BE2C (cell line): ENCODE measurements at regions not wholly inside any gene's neighbourhood (a gene's known extent, or its start where the extent isn't known, plus 50 kb on each side); places are given as distances from the start of the nearest gene placed in this dataset.
A peak's percentile ranks its signal among the peaks of the same experiment; 100 is the strongest.

Source experiments
- DNase-seq: peaks from one replicate; pipeline ENCODE4 v3.0.0-alpha.2; 2020
- H3K27me3 ChIP-seq: fragments of 250-450 bp; sonication (Bioruptor Pico); 2 replicates; pipeline ENCODE4 v1.5.1; 2020; ENCODE audit warnings: mild to moderate bottlenecking
- H3K36me3 ChIP-seq: fragments of 250-450 bp; sonication (Bioruptor Pico); 2 replicates; pipeline ENCODE4 v1.5.1; 2020; ENCODE audit warnings: mild to moderate bottlenecking
- H3K4me1 ChIP-seq: fragments of 250-450 bp; sonication (Bioruptor Pico); 2 replicates; pipeline ENCODE4 v1.5.1; 2020
- H3K4me3 ChIP-seq: 2 replicates; pipeline ENCODE4 v1.5.1; 2011; ENCODE audit warnings: low read depth, low read length
- H3K9me3 ChIP-seq: fragments of 250-450 bp; sonication (Bioruptor Pico); 2 replicates; pipeline ENCODE4 v1.5.1; 2020
- TF ChIP-seq, protein P1 (sequence below): IDR thresholded peaks from 2 replicates; pipeline ENCODE4 v1.5.1; 2012; ENCODE audit warnings: mild to moderate bottlenecking, low read depth, low read length

DNA sequence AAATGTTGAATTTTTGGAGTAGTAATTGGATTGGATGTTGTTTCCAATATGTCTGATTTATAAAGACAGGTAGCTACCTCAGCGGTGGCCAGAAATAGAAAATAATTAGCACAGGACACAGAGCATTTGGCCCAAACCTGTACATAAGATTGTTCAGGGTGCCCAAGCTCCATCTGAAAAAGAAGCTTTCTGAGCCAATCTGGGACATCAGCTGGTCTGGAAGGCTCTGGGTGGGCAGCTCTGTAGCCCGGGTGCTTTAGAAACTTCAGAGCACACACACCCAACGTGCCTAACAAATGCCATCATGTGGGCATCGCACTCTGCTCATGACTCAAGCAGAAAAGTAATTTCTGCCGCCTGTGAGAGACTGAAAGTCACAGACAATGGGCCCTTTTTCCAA is 460.7 kb downstream of the ICE1 start:
- no peak overlapping the region for H3K4me3 ChIP-seq
- H3K4me1 ChIP-seq: no peaks in the 10 kb centered on the region; the same call in 1 of the 2 replicates
- no peaks in the 10 kb centered on the region for H3K36me3 ChIP-seq
- no peaks in the 10 kb centered on the region for H3K27me3 ChIP-seq
- no peaks in the 10 kb centered on the region for H3K9me3 ChIP-seq
- DNase-seq: no peak
- TF ChIP-seq, protein P1, sequence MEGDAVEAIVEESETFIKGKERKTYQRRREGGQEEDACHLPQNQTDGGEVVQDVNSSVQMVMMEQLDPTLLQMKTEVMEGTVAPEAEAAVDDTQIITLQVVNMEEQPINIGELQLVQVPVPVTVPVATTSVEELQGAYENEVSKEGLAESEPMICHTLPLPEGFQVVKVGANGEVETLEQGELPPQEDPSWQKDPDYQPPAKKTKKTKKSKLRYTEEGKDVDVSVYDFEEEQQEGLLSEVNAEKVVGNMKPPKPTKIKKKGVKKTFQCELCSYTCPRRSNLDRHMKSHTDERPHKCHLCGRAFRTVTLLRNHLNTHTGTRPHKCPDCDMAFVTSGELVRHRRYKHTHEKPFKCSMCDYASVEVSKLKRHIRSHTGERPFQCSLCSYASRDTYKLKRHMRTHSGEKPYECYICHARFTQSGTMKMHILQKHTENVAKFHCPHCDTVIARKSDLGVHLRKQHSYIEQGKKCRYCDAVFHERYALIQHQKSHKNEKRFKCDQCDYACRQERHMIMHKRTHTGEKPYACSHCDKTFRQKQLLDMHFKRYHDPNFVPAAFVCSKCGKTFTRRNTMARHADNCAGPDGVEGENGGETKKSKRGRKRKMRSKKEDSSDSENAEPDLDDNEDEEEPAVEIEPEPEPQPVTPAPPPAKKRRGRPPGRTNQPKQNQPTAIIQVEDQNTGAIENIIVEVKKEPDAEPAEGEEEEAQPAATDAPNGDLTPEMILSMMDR: no peak

DNA sequence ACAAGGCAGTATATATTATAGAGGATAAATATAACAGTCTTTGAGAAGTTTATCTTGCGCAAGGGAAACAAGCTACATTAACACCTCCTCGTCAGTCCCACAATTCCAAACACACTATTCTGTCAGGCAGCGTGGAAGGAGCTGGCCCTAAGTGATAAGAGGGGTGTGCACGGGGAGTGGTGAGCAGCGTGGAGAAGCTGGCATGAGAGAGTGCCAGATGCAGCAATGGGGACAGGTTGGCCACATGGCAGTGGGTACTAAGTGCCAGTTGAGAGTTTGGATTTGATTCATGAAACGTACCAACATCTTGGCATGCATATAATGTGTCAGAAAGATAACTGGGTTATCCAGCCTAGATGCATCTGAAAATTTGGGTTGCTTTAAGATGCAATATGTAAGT is 460.2 kb downstream of the ICE1 start:
- no peaks in the 10 kb centered on the region for H3K36me3 ChIP-seq
- no peaks in the 10 kb centered on the region; the same call in 1 of the 2 replicates for H3K4me1 ChIP-seq
- DNase-seq: no peak
- no peak overlapping the region for H3K4me3 ChIP-seq
- TF ChIP-seq, protein P1: no peak
- H3K9me3 ChIP-seq: no peaks in the 10 kb centered on the region
- no peaks in the 10 kb centered on the region for H3K27me3 ChIP-seq

DNA sequence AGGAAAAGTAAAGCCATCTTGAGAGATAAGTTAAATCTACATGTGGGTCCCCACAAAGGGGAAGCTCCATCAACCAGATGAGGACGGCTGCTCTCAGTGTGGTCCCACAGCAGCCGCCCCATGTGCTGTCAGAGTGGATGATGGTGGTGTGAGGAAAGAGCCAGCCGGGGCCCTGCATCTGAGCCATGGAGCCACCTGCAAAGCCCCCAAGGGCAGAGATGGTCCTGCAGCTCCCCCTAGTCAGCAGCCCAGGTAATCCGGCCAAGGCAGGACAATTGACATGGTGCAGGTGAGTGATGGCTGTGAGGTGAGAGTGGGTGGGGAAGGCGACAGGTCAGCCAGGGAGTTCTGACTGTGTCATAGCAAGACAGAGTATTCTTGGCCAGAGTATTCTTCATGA is 458.8 kb downstream of the ICE1 start:
- Histone ChIP-seq H3K4me3 (no peak overlapping the region), H3K9me3 (no peaks in the 10 kb centered on the region), H3K4me1 (no peaks in the 10 kb centered on the region; the same call in 1 of the 2 replicates), H3K36me3 (no peaks in the 10 kb centered on the region), H3K27me3 (no peaks in the 10 kb centered on the region)
- TF ChIP-seq, protein P1: peak; percentile 56
- DNase-seq: peak; percentile 47

DNA sequence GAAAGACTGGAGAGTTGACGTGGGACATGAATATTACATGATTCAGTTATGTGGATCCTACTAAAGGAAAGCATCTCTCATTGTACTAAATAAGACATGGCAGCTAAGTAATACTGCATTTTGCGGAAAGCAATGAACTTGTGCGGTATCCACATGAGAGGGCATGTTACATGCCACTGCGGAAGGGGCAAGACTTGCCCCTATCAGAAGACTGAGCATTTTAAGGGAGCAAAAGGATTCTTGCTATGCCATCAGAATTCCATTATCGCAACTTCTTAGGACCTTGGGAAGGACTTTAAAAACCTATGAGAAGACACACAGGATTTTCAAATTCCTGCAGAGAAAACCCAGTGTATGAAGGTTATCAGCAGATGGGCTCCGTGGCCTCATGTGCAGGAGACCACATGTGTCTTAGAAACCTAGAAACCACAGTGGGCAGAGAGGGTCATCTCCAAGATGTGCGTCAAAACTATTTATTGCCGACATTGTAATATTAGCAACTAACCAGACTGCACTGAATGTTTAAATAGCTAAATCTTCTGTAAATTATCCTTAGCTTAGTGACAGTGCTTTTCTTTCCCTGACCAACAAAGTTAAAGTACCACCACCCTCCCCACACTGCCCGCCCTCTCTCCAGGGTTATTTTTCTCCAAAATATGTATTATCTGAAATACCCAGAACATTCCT is 457.7 kb downstream of the ICE1 start:
- no peak overlapping the region for H3K4me3 ChIP-seq
- H3K36me3 ChIP-seq: no peaks in the 10 kb centered on the region
- H3K4me1 ChIP-seq: no peaks in the 10 kb centered on the region; the same call in 1 of the 2 replicates
- TF ChIP-seq, protein P1: no peak
- no peaks in the 10 kb centered on the region for H3K27me3 ChIP-seq
- no peak for DNase-seq
- no peaks in the 10 kb centered on the region for H3K9me3 ChIP-seq

DNA sequence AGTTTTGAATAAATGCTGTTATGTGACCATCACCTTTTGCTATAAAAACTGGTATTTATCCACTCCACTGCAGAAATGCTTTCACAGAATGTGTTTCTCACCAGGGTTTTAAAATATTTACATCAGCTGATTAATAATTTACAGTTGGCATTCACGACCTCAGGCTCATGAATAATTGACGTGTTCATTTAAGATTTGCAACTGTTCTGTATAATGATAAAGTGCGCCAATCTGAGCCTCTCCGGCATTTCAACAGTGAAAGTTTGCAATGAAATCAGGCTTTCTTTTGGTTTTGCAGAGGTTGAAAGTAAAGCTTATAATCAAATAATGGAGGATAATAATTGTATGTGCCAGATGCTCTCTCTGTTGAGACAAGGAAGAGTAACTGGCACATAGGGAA is 434.9 kb downstream of the ICE1 start:
- Histone ChIP-seq H3K4me1 (no peaks in the 10 kb centered on the region), H3K9me3 (no peaks in the 10 kb centered on the region), H3K27me3 (no peaks in the 10 kb centered on the region), H3K4me3 (no peak overlapping the region), H3K36me3 (no peaks in the 10 kb centered on the region)
- TF ChIP-seq, protein P1: no peak
- no peak for DNase-seq

DNA sequence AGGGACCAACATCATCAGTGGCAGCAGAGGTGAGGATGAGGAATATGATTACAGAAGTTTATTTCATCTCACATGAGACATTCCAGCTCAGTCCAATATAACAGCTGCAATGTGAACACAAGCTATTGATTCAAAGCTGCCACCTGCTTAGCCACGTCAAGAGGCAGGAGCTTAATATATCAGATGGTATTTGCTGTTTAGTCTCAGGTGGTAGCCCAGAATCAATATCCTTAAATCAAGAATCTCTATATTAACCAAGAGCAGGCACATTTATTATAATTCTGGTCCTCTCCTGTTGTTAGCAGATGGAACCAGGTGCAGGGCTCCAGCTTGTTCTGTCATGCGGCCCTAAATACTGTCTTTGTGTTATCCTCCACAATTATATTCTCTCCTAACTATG is 431.6 kb downstream of the ICE1 start:
- Histone ChIP-seq H3K27me3 (no peaks in the 10 kb centered on the region), H3K36me3 (no peaks in the 10 kb centered on the region), H3K4me3 (no peak overlapping the region), H3K4me1 (no peaks in the 10 kb centered on the region), H3K9me3 (no peaks in the 10 kb centered on the region)
- TF ChIP-seq, protein P1: no peak
- no peak for DNase-seq
